Colonic mucosa (tissue), 4 donors: ENCODE measurements at regions not wholly inside any gene's neighbourhood (a gene's known extent, or its start where the extent isn't known, plus 50 kb on each side); places are given as distances from the start of the nearest gene placed in this dataset.

Experiments
- DNase-seq: peaks from one replicate; pipeline ENCODE4 v3.0.0-alpha.2; 2020
- H3K27ac ChIP-seq: fragments of 200-600 bp; one replicate; pipeline ENCODE4 v1.8.0; 2021
- H3K27me3 ChIP-seq: fragments of 200-600 bp; one replicate; pipeline ENCODE4 v1.8.0; 2021
- H3K36me3 ChIP-seq: fragments of 200-600 bp; one replicate; pipeline ENCODE4 v1.8.0; 2021
- H3K4me1 ChIP-seq: fragments of 200-600 bp; one replicate; pipeline ENCODE4 v1.8.0; 2021; ENCODE audit warnings: mild to moderate bottlenecking
- H3K4me3 ChIP-seq: fragments of 200-600 bp; one replicate; pipeline ENCODE4 v1.8.0; 2021
- H3K9ac ChIP-seq, 2 donors: one replicate each; pipeline ENCODE4 v1.7.0; 2013; ENCODE audit warnings: control low read depth in 2 of 2, low read depth in 2 of 2, low read length in 2 of 2
- H3K9me3 ChIP-seq: fragments of 200-600 bp; one replicate; pipeline ENCODE4 v1.8.0; 2021
- CTCF ChIP-seq: fragments of 200-600 bp; IDR thresholded peaks from one replicate; pipeline ENCODE4 v1.8.0; 2022; ENCODE audit warnings: antibody characterized with exemption, mild to moderate bottlenecking
- intact Hi-C: fragments of 100-400 bp; cut with DNase I; formaldehyde crosslinking; loops from one replicate; pipeline ENCODE4 v1.14.1; 2022
- donor health status: healthy.
- donor health status: DM: no; HTN: no; CAD: no.
- donor health status: DM: no; HTN: no; CAD: no.

GRCh38 chr7:114835861-114836260, 86.0 kb upstream of the MDFIC start:
- intact Hi-C loops = no loop called here

GRCh38 chr7:114842551-114843065, 79.3 kb upstream of the MDFIC start:
- H3K4me1 ChIP-seq = no peaks in the 10 kb centered on the region
- H3K27me3 ChIP-seq = no peaks in the 10 kb centered on the region
- no peak for DNase-seq
- no peak overlapping the region for H3K27ac ChIP-seq
- no peak for TF ChIP-seq CTCF
- no peak overlapping the region for H3K4me3 ChIP-seq
- intact Hi-C loops = no loop called here
- no peaks in the 10 kb centered on the region for H3K9me3 ChIP-seq
- no peaks in the 10 kb centered on the region for H3K36me3 ChIP-seq
- no peak overlapping the region for H3K9ac ChIP-seq

More at GRCh38 chr7:114835861-114836260, 86.0 kb upstream of the MDFIC start:
- H3K36me3 ChIP-seq = no peaks in the 10 kb centered on the region
- H3K27ac ChIP-seq = no peak overlapping the region
- no peaks in the 10 kb centered on the region for H3K4me1 ChIP-seq
- no peak for DNase-seq
- no peaks in the 10 kb centered on the region for H3K27me3 ChIP-seq
- no peaks in the 10 kb centered on the region for H3K9me3 ChIP-seq
- no peak overlapping the region for H3K4me3 ChIP-seq
- no peak for TF ChIP-seq CTCF
- H3K9ac ChIP-seq = no peak overlapping the region

GRCh38 chr7:114843102-114843501, 78.8 kb upstream of the MDFIC start:
- no peak for DNase-seq
- intact Hi-C loops = no loop called here
- no peak overlapping the region for H3K9ac ChIP-seq

GRCh38 chr7:114851406-114852061, 70.4 kb upstream of the MDFIC start:
- no peak overlapping the region for H3K4me3 ChIP-seq
- H3K27ac ChIP-seq = no peak overlapping the region
- H3K9me3 ChIP-seq = no peaks in the 10 kb centered on the region
- intact Hi-C loops = no loop called here
- TF ChIP-seq CTCF = no peak
- no peaks in the 10 kb centered on the region for H3K27me3 ChIP-seq
- no peak for DNase-seq
- no peaks in the 10 kb centered on the region for H3K36me3 ChIP-seq
- no peaks in the 10 kb centered on the region for H3K4me1 ChIP-seq
- H3K9ac ChIP-seq = no peak overlapping the region

More at GRCh38 chr7:114843102-114843501, 78.8 kb upstream of the MDFIC start:
- no peaks in the 10 kb centered on the region for H3K9me3 ChIP-seq
- no peak overlapping the region for H3K4me3 ChIP-seq
- H3K27ac ChIP-seq = no peak overlapping the region
- H3K27me3 ChIP-seq = no peaks in the 10 kb centered on the region
- no peaks in the 10 kb centered on the region for H3K36me3 ChIP-seq
- TF ChIP-seq CTCF = no peak
- no peaks in the 10 kb centered on the region for H3K4me1 ChIP-seq

GRCh38 chr7:114852293-114852692, 69.6 kb upstream of the MDFIC start:
- intact Hi-C loops = no loop called here
- H3K36me3 ChIP-seq = no peaks in the 10 kb centered on the region
- DNase-seq = no peak
- no peak overlapping the region for H3K9ac ChIP-seq
- no peak for TF ChIP-seq CTCF
- H3K4me3 ChIP-seq = no peak overlapping the region
- no peak overlapping the region for H3K27ac ChIP-seq
- no peaks in the 10 kb centered on the region for H3K4me1 ChIP-seq
- H3K27me3 ChIP-seq = no peaks in the 10 kb centered on the region
- H3K9me3 ChIP-seq = no peaks in the 10 kb centered on the region
